SK-N-SH (cell line): ENCODE measurements at regions not wholly inside any gene's neighbourhood (a gene's known extent, or its start where the extent isn't known, plus 50 kb on each side); places are given as distances from the start of the nearest gene placed in this dataset.
A peak's percentile ranks its signal among the peaks of the same experiment; 100 is the strongest.

Experiments
- CTCF ChIA-PET: fragments of 300-600, 350-600 bp; formaldehyde crosslinking; extraction: SDS; loops from one replicate; lab custom pipeline; 2021; lab: Yijun Ruan, JAX
- POLR2A ChIA-PET: fragments of 350-600 bp; sonication (Branson Sonifier 250); formaldehyde crosslinking; extraction: SDS; loops from one replicate; lab custom pipeline; 2020; ENCODE audit warnings: antibody characterized with exemption, inconsistent platforms; lab: Yijun Ruan, JAX
- DNase-seq: peaks from one replicate; pipeline ENCODE4 v3.0.0; 2012
- H2AFZ ChIP-seq: fragments of 200-600 bp; sonication (generic); 2 replicates; pipeline ENCODE4 v1.8.1; 2016; ENCODE audit warnings: antibody characterized with exemption, mild to moderate bottlenecking, low read depth
- H3F3A ChIP-seq: fragments of 200-600 bp; sonication (generic); replicated peaks from 2 replicates; pipeline ENCODE3; 2016; ENCODE audit warnings: antibody characterized with exemption, mild to moderate bottlenecking; ENCODE audit not compliant: insufficient read depth
- H3K27ac ChIP-seq, 2 experiments: fragments of 200-500 bp in 1 of 2; fragments of 200-600 bp in 1 of 2; sonication (Bioruptor generic) in 1 of 2; sonication (generic), shearing (Covaris generic) in 1 of 2; 2 replicates each; pipeline versions ENCODE4 v1.5.1 to v1.6.1; 2014 to 2016; ENCODE audit warnings: low read depth in 2 of 2, inconsistent platforms in 1 of 2, low read length in 1 of 2, mild to moderate bottlenecking in 1 of 2, mixed read lengths in 1 of 2
- H3K27me3 ChIP-seq: fragments of 200-600 bp; sonication (generic), shearing (Covaris generic); 2 replicates; pipeline ENCODE4 v1.6.1; 2016; ENCODE audit warnings: mixed run types; ENCODE audit not compliant: insufficient read depth
- H3K36me3 ChIP-seq, 2 experiments: fragments of 200-500 bp in 1 of 2; fragments of 200-600 bp in 1 of 2; sonication (Bioruptor generic) in 1 of 2; sonication (generic) in 1 of 2; replicated peaks in 1 of 2; 2 replicates each; pipeline versions ENCODE3 to v1.5.1; 2014 to 2016; ENCODE audit warnings: low read length in 1 of 2, mild to moderate bottlenecking in 1 of 2; ENCODE audit not compliant: insufficient read depth in 2 of 2, control insufficient read depth in 1 of 2
- H3K4me1 ChIP-seq, 2 experiments: fragments of 200-500 bp in 1 of 2; fragments of 200-600 bp in 1 of 2; sonication (Bioruptor generic) in 1 of 2; sonication (generic), shearing (Covaris generic) in 1 of 2; 2 replicates each; pipeline versions ENCODE4 v1.5.1 to v1.6.1; 2014 to 2016; ENCODE audit warnings: low read depth in 1 of 2, low read length in 1 of 2, mixed run types in 1 of 2; ENCODE audit not compliant: insufficient read depth in 2 of 2, control insufficient read depth in 1 of 2
- H3K4me2 ChIP-seq: fragments of 200-600 bp; sonication (generic), shearing (Covaris generic); 2 replicates; pipeline ENCODE4 v1.6.1; 2017; ENCODE audit warnings: mixed run types
- H3K4me3 ChIP-seq, 2 experiments: fragments of 200-500 bp in 1 of 2; fragments of 200-600 bp in 1 of 2; sonication (Bioruptor generic) in 1 of 2; sonication (generic), shearing (Covaris generic) in 1 of 2; 2 replicates each; pipeline versions ENCODE4 v1.5.1 to v1.8.1; 2014 to 2016; ENCODE audit warnings: low read depth in 2 of 2, inconsistent platforms in 1 of 2, low read length in 1 of 2, mild to moderate bottlenecking in 1 of 2, mixed read lengths in 1 of 2, moderate library complexity in 1 of 2
- H3K79me2 ChIP-seq: fragments of 200-600 bp; sonication (generic); 2 replicates; pipeline ENCODE4 v1.8.1; 2017; ENCODE audit warnings: mild to moderate bottlenecking; ENCODE audit not compliant: insufficient read depth
- H3K9ac ChIP-seq: fragments of 200-600 bp; sonication (generic); 2 replicates; pipeline ENCODE4 v1.6.1; 2017; ENCODE audit warnings: mixed run types
- H3K9me2 ChIP-seq: fragments of 200-600 bp; sonication (generic); 2 replicates; pipeline ENCODE4 v1.6.1; 2017; ENCODE audit warnings: mixed run types
- H3K9me3 ChIP-seq: fragments of 200-600 bp; sonication (generic); 2 replicates; pipeline ENCODE4 v1.6.1; 2017; ENCODE audit warnings: mixed run types, mild to moderate bottlenecking, moderate library complexity
- H4K20me1 ChIP-seq: fragments of 200-600 bp; sonication (generic); 2 replicates; pipeline ENCODE4 v1.6.1; 2017; ENCODE audit warnings: mild to moderate bottlenecking, mixed run types; ENCODE audit not compliant: insufficient read depth
- JUND ChIP-seq: IDR thresholded peaks from 2 replicates; pipeline ENCODE4 v1.4.0; 2012
- MEF2A ChIP-seq: IDR thresholded peaks from 2 replicates; pipeline ENCODE4 v1.4.0; 2012; ENCODE audit warnings: low read depth, borderline replicate concordance
- NFIC ChIP-seq: IDR thresholded peaks from 2 replicates; pipeline ENCODE4 v1.4.0; 2012; ENCODE audit warnings: borderline replicate concordance
- RAD21 ChIP-seq: IDR thresholded peaks from 2 replicates; pipeline ENCODE4 v1.6.1; 2012; ENCODE audit warnings: mild to moderate bottlenecking, low read length
- RFX5 ChIP-seq: IDR thresholded peaks from 2 replicates; pipeline ENCODE4 v1.6.1; 2012; ENCODE audit warnings: mild to moderate bottlenecking, improper control_type of control experiment, low read length
- SMC3 ChIP-seq: IDR thresholded peaks from 2 replicates; pipeline ENCODE4 v1.6.1; 2012; ENCODE audit warnings: low read depth, low read length, improper control_type of control experiment
- WGBS: methylation state at CpG from one replicate; pipeline ENCODE4 v1.1.6; 2017; ENCODE audit warnings: low lambda C conversion rate; 5-methylcytosine and 5-hydroxymethylcytosine counted together
- TF ChIP-seq, protein P1 (sequence below): IDR thresholded peaks from 2 replicates; pipeline ENCODE4 v1.4.0; 2012; ENCODE audit warnings: low read depth
- TF ChIP-seq, protein P2 (sequence below): IDR thresholded peaks from 2 replicates; pipeline ENCODE4; 2012
- TF ChIP-seq, protein P3 (sequence below): fragments of 200-600 bp; sonication (generic); IDR thresholded peaks from 2 replicates; pipeline ENCODE4 v1.6.1; 2017; ENCODE audit warnings: antibody characterized with exemption, mild to moderate bottlenecking, moderate library complexity

DNA sequence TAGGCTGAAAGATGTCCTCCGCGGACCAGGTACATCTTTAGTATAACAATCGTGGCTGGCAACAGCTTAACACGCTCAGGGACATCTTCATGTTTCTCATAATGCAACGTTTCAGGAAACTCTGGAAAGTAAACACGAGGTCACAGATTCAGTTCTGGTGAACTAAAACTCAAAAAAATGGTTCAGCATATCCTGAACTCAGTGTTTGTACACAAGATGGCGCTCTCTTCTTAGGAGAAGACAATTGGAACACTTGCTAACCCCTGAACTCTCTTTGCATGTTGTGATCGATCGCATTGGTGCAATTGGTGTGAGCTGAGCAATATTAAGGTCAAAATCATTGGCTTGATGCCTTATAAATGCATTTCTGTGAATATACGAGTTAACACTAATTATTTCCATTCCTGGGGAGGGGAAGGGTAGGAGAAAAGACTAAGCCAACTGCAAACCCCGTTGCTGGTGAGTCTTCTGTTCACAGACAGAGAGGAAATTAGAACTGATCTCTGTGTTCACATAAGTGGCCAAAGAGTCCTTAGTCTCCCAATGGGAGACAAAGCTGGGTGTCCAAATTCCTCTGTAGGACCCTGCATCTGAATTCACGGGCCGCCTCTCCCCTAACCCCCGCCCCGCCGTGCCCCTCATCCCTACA lies 52.6 kb upstream of the FAM180A start (continued):
- peak; percentile 99 for TF ChIP-seq SMC3
- TF ChIP-seq RFX5: no peak
- no peak for TF ChIP-seq MEF2A
- TF ChIP-seq, protein P1, sequence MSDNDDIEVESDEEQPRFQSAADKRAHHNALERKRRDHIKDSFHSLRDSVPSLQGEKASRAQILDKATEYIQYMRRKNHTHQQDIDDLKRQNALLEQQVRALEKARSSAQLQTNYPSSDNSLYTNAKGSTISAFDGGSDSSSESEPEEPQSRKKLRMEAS: no peak
- no peak for TF ChIP-seq NFIC
- peak; percentile 100 for TF ChIP-seq RAD21

DNA sequence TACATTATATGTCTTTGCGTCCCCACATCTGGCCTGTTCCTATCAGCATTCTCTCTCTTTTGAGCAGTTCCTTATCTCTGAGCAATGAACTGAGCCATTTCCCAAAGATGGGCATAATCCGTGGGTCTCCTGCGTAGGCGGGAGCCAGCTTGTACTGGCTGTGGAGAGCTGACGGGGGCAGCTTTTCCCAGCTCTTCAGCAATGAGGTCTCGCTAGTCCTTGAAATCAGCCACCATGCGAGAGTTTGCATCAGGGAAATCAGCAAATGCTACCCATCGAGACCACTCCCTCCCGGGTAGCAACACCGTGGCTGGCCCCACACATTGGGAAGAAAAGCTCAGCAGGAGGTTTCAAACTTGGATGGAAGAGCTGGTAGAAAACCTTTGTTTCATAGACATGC lies 51.9 kb upstream of the FAM180A start:
- no peaks in the 10 kb centered on the region for H3K36me3 ChIP-seq
- H3K79me2 ChIP-seq: no peaks in the 10 kb centered on the region
- no peak overlapping the region for H3K4me3 ChIP-seq
- no peaks in the 10 kb centered on the region for H3K27me3 ChIP-seq
- no peak overlapping the region for H3K27ac ChIP-seq
- 85% methylated on average over 9 of the region's 10 CpGs for WGBS
- no peak overlapping the region for H3K9ac ChIP-seq
- H3K4me2 ChIP-seq: no peak overlapping the region
- no peaks in the 10 kb centered on the region for H4K20me1 ChIP-seq
- H3F3A ChIP-seq: no peaks in the 10 kb centered on the region
- no peaks in the 10 kb centered on the region for H3K9me2 ChIP-seq
- H3K4me1 ChIP-seq: peaks cover 0 to 9% of the 10 kb centered on the region in 2 experiments; a peak in 1 of 4 replicates
- 0 out of 2 replicates have a peak overlapping the region, but pooled peaks have one; percentile 35 for H2AFZ ChIP-seq
- DNase-seq: no peak
- POLR2A ChIA-PET: no interaction called here
- TF ChIP-seq, protein P2, sequence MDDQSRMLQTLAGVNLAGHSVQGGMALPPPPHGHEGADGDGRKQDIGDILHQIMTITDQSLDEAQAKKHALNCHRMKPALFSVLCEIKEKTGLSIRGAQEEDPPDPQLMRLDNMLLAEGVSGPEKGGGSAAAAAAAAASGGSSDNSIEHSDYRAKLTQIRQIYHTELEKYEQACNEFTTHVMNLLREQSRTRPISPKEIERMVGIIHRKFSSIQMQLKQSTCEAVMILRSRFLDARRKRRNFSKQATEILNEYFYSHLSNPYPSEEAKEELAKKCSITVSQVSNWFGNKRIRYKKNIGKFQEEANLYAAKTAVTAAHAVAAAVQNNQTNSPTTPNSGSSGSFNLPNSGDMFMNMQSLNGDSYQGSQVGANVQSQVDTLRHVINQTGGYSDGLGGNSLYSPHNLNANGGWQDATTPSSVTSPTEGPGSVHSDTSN: no peak
- TF ChIP-seq JUND: no peak
- TF ChIP-seq, all 33 proteins: peak for 0
- H3K9me3 ChIP-seq: no peaks in the 10 kb centered on the region
- CTCF ChIA-PET: interaction anchor here (0.6 to 7.3 kb wide), 59 partner anchors 8 to 1792 kb away, joined by 3 to 68 read pairs (median 5); partner anchors contain the start of gene CHRM2

DNA sequence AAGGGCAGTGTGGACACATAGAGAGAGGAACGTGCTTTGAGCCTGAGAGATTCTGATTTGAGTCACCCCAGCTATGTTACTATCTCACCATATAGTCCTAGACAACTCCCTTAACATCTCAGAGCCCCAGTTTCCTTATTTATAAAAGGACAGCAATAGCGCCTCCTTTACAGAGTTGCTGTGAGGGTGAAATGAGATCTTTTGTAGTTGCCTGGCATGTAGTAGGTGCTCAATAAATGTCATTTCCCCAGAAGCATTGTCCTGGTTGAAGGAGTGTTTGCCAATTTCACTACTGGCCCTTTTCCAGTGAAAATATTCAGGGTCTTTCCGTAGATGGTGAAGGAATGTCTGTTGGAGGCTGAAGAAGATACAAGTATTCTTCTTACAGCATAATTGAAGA lies 51.3 kb upstream of the FAM180A start:
- Histone ChIP-seq H2AFZ (no peak overlapping the region), H3K9me2 (no peaks in the 10 kb centered on the region), H4K20me1 (no peaks in the 10 kb centered on the region), H3F3A (no peaks in the 10 kb centered on the region), H3K4me1 (peaks cover 0 to 9% of the 10 kb centered on the region in 2 experiments; a peak in 1 of 4 replicates), H3K79me2 (no peaks in the 10 kb centered on the region), H3K9me3 (no peaks in the 10 kb centered on the region), H3K27ac (no peak overlapping the region), H3K36me3 (no peaks in the 10 kb centered on the region), H3K9ac (no peak overlapping the region), H3K4me2 (no peak overlapping the region), H3K27me3 (no peaks in the 10 kb centered on the region), H3K4me3 (no peak overlapping the region)
- DNase-seq: no peak
- CTCF ChIA-PET: interaction anchor here (0.8 to 7.3 kb wide), 22 partner anchors 9 to 1090 kb away, joined by 3 to 68 read pairs (median 6); partner anchors contain the start of gene CHRM2
- POLR2A ChIA-PET: no interaction called here
- TF ChIP-seq, protein P3, sequence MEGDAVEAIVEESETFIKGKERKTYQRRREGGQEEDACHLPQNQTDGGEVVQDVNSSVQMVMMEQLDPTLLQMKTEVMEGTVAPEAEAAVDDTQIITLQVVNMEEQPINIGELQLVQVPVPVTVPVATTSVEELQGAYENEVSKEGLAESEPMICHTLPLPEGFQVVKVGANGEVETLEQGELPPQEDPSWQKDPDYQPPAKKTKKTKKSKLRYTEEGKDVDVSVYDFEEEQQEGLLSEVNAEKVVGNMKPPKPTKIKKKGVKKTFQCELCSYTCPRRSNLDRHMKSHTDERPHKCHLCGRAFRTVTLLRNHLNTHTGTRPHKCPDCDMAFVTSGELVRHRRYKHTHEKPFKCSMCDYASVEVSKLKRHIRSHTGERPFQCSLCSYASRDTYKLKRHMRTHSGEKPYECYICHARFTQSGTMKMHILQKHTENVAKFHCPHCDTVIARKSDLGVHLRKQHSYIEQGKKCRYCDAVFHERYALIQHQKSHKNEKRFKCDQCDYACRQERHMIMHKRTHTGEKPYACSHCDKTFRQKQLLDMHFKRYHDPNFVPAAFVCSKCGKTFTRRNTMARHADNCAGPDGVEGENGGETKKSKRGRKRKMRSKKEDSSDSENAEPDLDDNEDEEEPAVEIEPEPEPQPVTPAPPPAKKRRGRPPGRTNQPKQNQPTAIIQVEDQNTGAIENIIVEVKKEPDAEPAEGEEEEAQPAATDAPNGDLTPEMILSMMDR: peak; percentile 17; the same call in 1 of the 2 replicates
- no peak for TF ChIP-seq RFX5
- 71% methylated on average over 3 of the region's 3 CpGs for WGBS
